ENCODE measurements at regions not wholly inside any gene's neighbourhood (a gene's known extent, or its start where the extent isn't known, plus 50 kb on each side); places are given as distances from the start of the nearest gene placed in this dataset.

- WGBS (ENCODE audit: low lambda C conversion rate) = 40% methylated on average over 5 of the region's 5 CpGs
- ChIA-PET CTCF (interaction anchor here (0.9 kb wide), 1 partner anchor 43 kb away, joined by 4 read pairs; no protein-coding TSS in a partner anchor), POLR2A (no interaction called here)
- Histone ChIP-seq H3K27me3 (ENCODE audit: insufficient read depth) (no peaks in the 10 kb centered on the region), H3K27ac (ENCODE audit: low read depth in 2 of 2, low read length in 1 of 2) (peak overlapping the region in 1 of 2 experiments; percentile 100; a peak in 2 of 4 replicates), H2AFZ (ENCODE audit: low read depth) (no peak overlapping the region), H3F3A (replicated peaks; ENCODE audit: insufficient read depth) (no peaks in the 10 kb centered on the region), H3K36me3 (replicated peaks in 1 of 2; ENCODE audit: control insufficient read depth in 1 of 2, insufficient read depth in 2 of 2, low read length in 1 of 2) (no peaks in the 10 kb centered on the region), H4K20me1 (ENCODE audit: insufficient read depth) (no peaks in the 10 kb centered on the region), H3K9me3 (no peaks in the 10 kb centered on the region), H3K9me2 (no peaks in the 10 kb centered on the region), H3K4me2 (no peak overlapping the region), H3K9ac (no peak overlapping the region), H3K79me2 (ENCODE audit: insufficient read depth) (no peaks in the 10 kb centered on the region), H3K4me1 (ENCODE audit: control insufficient read depth in 1 of 2, insufficient read depth in 2 of 2, low read depth in 1 of 2, low read length in 1 of 2) (peaks cover 0 to 31% of the 10 kb centered on the region in 2 experiments; a peak in 2 of 4 replicates), H3K4me3 (ENCODE audit: low read depth in 2 of 2, low read length in 1 of 2) (no peak overlapping the region)
- no peak for TF ChIP-seq ZBTB33 (IDR thresholded peaks at IDR 0.05; ENCODE audit: borderline replicate concordance, low read depth)
- TF ChIP-seq RAD21 (IDR thresholded peaks at IDR 0.05; ENCODE audit: low read length) = no peak
- TF ChIP-seq SMC3 (IDR thresholded peaks at IDR 0.05; ENCODE audit: low read depth, low read length) = no peak
- TF ChIP-seq TCF12 (IDR thresholded peaks at IDR 0.05) = no peak
- TF ChIP-seq CTCF (IDR thresholded peaks at IDR 0.05) = no peak
- no peak for TF ChIP-seq NRF1 (IDR thresholded peaks at IDR 0.05; ENCODE audit: low read depth, low read length)
- no peak for TF ChIP-seq USF2 (IDR thresholded peaks at IDR 0.05; ENCODE audit: borderline replicate concordance, low read depth, low read length)
- no peak for TF ChIP-seq EP300 (IDR thresholded peaks at IDR 0.05; ENCODE audit: borderline replicate concordance in 1 of 2, low read depth in 1 of 2, low read length in 1 of 2)
- no peak for TF ChIP-seq MXI1 (IDR thresholded peaks at IDR 0.05; ENCODE audit: low read depth, low read length)
- no peak for TF ChIP-seq PBX3 (IDR thresholded peaks at IDR 0.05)
- no peak for TF ChIP-seq POLR2AphosphoS5 (IDR thresholded peaks at IDR 0.05; ENCODE audit: low read depth, low read length)
- no peak for TF ChIP-seq EZH2phosphoT487 (IDR thresholded peaks at IDR 0.05; ENCODE audit: borderline replicate concordance, low read depth)
- TF ChIP-seq CHD2 (IDR thresholded peaks at IDR 0.05; ENCODE audit: low read length, partially characterized antibody) = no peak
- DNase-seq = no peak
Measured at GRCh38 chr5:52603778-52604554, 183.8 kb upstream of the ITGA1 start.
